NOMO-1 (cell line): ENCODE measurements at regions not wholly inside any gene's neighbourhood (a gene's known extent, or its start where the extent isn't known, plus 50 kb on each side); places are given as distances from the start of the nearest gene placed in this dataset.
"Not testable (repeated sequence)": the region's sequence is repeated elsewhere in the genome, so short reads cannot be mapped to it uniquely, and the experiment has no call there.

Experiments used
- DNase-seq, 2 experiments: peaks; one replicate each; lab custom pipeline; 2025; ENCODE audit not compliant: unreplicated experiment in 2 of 2; lab: John Stamatoyannopoulos, UW

DNA sequence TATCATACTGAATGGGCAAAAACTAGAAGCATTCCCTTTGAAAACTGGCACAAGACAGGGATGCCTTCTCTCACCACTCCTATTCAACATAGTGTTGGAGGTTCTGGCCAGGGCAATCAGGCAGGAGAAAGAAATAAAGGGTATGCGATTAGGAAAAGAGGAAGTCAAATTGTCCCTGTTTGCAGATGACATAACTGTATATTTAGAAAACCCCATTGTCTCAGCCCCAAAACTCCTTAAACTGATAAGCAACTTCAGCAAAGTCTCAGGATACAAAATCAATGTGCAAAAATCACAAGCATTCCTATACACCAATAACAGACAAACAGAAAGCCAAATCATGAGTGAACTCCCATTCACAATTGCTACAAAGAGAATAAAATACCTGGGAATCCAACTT lies 52.5 kb upstream of the CCDC71L start:
- DNase-seq: not testable (repeated sequence)

DNA sequence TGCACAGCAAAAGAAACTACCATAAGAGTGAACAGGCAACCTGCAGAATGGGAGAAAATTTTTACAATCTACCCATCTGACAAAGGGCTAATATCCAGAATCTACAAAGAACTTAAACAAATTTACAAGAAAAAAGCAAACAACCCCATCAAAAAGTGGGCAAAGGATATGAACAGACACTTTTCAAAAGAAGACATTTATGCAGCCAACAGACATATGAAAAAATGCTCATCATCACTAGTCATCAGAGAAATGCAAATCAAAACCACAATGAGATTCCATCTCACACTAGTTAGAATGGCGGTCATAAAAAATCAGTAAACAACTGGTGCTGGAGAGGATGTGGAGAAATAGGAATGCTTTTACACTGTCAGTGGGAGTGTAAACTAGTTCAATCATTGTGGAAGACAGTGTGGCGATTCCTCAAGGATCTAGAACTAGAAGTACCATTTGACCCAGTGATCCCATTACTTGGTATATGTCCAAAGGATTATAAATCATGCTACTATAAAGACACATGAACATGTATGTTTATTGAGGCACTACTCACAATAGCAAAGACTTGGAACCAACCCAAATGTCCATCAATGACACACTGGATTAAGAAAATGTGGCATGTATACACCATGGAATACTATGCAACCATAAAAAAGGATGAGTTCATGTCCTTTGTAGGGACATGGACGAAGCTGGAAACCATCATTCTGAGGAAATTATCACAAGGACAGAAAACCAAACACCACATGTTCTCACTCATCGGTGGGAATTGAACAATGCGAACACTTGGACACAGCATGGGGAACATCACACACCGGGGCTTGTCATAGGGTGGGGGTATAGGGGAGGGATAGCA lies 53.9 kb upstream of the CCDC71L start:
- DNase-seq: not testable (repeated sequence)

DNA sequence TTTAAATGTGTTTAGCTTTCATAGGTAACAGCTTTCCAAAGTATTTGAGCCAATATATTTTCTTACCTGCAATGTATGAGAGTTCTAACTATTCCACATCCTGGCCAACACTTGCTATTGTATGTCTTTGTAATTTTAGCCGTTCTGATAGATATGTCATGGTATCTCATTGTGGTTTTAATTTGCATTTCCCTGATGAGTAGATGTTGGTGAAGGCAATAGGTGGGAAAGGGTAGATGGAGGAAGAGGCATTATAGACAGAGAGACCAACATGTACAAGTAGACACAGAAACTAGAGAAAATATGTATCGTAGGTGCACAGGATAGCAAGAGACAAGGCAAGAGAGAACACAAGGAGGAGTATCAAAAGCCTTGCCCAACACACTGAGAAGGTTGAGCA lies 54.8 kb upstream of the CCDC71L start:
- no peak for DNase-seq

GRCh38 chr7:106717254-106717954 lies 56.4 kb upstream of the CCDC71L start:
- DNase-seq: no peak

GRCh38 chr7:106717955-106718871 lies 57.3 kb upstream of the CCDC71L start:
- DNase-seq: peak; percentile 62 to 83

DNA sequence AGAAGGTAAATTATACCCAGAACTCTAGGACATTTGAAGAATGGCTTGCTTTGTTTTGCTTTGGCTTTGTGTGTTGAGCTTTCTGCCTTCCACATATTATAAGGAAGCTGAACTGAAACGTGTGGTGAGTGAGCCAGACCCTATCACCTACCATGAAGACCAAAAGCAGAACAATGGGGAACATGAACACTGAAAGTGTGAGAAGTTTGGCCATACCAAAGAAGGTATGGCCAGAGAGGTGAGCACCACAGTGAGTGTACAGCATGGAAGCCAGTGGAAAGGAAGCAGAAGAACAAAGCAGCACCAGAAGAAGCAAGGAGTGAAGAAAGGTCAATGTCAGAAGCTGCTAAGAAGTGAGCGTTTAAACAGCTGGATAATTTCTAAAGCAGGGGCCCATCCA lies 59.7 kb upstream of the CCDC71L start:
- peak in 1 of 2 experiments; percentile 48 for DNase-seq

DNA sequence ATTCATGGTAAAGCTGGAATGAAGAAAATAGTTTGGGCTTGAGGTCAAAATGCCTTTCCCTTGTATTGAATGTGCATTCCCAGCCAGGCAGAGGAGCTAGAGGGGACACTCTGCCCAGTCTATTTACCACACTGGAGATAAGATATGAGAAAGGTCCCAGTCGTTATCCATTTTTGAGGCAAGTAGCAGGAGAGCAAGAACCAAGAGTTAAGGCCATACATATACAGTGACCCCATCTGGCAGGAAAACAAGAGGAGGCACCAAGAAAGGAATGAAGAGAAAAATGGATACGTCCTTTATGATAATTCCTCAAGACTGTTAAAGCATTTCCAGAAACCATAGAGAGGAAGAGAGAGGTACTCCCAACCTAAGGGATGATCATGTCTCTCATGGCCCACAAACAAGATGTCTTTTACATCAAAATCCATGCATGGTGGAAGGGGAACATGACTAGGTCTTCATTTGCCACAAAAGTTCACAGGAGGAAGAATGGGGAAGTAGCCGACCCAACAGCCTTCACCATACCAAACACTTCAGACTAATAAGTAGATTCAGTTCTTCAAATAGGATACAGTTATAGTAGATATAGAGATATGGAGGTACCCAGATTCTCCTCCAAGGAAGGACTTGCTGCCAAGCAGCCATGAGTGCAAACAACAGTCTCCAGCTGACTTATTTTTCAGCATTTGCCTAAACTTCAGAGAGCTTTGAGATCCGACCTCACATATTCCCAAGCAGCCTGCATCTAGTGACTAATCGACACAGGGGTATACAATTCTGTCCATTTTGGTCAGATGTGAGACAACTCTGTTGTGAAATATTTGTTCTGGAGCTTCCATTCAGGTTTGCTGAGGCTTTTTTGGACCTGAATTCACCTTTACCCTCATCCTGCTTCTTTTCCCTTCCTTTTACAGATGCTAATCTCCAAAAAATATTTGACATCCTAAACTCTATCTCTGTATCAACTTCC lies 61.1 kb upstream of the CCDC71L start:
- DNase-seq: peak; percentile 32 to 64

DNA sequence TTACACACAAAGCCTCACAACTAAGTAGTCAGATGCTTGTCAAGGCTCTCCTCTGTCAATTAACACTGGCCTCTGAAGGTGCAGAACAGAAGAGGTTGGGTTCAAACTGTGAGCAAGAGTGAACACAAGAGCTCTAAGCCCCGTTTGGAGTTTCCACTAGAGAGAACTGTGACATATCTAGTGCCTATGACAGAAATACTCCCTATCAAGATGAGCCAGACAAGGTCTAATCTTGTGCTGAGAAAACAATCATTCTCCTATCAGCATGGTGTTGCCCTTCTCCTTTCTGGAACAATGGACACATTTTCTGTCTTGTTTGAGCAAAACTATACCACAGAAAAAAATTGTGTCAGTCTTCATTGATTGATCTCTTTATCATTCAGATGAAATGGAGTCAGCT lies 62.4 kb upstream of the CCDC71L start:
- DNase-seq: no peak

- no peak for DNase-seq
Measured at GRCh38 chr7:106729720-106730385, 68.9 kb upstream of the CCDC71L start.

DNA sequence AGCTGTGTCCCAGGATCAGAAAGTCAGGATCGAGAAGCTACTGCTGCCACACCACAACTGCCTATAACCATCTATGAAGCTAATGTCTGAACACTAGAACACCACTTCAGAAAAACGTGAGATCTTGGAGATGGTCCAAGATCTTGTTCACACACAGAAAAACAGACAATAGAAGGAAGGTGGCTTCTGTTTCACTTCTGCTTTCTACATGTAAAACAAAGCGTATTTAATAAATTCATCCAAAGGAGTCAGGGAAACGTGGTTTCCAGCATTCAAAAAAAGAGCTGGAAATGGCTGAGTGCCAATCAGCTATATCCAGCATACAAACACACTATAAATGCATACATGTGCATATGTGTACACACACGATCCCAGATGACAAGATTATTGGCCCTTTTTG lies 70.2 kb upstream of the CCDC71L start:
- peak in 1 of 2 experiments; percentile 40 for DNase-seq

GRCh38 chr7:106731646-106732444 lies 70.9 kb upstream of the CCDC71L start:
- DNase-seq: no peak

DNA sequence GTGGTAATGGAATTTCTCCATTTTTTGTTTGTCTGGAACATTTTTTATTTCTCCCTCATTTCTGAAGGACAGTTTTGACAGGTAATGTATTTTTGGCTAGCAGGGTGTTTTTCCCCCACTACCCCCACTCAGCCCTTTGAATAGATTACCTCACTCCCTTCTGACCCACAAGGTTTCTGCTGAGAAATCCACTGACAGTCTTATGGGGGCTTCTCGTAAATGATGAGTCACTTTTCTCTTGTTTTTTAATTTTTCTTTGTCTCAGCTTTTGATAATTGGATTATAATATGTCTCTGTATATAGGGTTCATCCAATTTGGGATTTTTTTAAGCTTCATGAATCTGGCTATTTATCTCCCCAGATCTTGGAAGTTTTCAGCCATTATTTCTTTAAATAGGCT lies 74.7 kb upstream of the CCDC71L start:
- no peak for DNase-seq

DNA sequence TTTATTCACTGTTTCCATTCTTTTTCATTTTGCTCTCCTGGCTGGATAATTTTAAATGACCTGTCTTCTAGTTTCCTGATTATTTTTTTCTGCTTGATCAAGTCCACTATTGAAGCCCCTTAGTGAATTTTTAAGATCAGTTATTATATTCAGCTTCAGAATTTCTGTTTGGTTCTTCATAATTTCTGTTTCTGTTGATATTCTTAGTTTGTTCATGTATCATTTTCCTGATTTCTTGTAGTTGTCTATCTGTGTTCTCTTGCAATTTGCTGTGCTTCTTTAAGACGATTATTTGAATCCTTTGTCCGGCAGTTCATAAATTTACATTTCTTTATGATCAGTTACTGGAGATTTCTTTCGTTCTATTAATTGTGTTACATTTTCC lies 75.2 kb upstream of the CCDC71L start:
- no peak for DNase-seq

DNA sequence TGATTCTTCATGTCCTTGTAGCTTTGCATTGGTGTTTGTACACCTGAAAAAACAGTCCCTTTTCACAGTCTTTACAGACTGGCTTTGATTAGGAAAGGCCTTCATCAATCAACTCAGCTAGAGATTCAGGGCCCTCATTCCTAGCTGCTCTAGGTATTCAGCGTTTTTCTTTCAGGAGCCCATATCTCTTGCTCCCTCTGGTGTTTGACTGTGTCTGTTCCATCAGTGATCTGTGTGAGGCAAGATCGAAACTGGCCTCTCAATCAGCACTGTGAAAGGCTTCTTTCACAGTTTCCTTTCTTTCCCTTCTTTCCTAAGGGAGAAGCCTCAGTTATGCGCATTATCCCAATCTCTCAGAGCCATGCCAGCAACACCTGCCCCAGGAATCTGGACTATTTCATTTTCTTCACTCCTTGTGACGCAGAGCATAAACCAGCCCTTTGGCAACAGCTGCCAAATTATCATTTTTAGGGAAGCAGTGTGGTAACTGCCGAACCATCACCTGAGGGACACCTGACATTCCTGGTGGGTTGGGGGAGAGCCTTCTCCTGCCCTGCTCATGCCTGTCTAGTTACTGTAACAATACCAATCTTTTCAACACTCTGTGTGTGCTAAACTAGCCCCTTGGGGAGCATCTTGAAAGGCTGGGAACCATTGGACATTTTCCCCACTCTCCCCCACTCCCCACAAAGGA lies 75.7 kb upstream of the CCDC71L start:
- peak; percentile 41 to 52 for DNase-seq

DNA sequence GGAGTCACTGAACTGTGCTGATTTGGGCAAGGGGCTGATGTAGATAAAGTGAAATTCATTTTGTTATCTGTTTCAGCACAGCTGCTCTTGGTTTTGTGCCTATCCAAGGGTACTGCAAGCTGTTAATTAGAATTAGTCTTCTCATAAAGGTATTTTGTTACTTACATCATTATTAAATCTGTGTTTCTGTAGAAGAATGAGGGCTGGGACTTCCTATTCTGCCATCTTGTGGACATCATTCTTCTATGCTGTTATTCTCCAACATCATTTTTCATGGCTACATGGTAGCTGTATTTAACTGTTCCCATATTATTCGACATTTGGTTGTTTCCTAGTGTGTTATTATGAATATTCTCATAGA lies 76.2 kb upstream of the CCDC71L start:
- no peak for DNase-seq

GRCh38 chr7:106740806-106741205 lies 79.8 kb upstream of the CCDC71L start:
- peak in 1 of 2 experiments; percentile 16 for DNase-seq

DNA sequence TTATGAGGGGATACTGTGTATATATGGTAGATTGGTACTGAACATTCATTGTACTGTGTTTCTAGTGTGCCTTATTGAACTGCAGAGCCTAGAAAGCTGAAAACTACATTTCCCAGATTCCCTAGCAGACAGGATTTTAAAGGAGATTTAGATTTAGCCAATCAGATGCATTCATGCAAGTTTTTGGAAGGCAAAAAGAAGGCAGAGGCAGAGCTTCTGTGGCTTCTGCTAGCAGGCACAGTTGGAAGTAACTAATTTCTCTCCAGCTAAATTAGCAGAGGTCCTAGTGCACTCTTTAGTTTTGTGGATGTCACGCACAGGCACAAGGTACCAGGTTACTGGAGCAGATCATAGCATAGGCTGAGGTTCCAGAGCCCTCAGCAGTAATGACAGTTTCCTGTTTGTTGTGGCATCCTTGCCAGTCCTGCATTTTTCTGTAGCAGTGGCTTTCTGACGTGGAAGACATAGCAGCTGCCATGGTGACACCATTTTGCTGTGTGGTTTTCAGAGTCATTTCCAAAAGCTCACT lies 83.7 kb upstream of the CCDC71L start:
- no peak for DNase-seq

DNA sequence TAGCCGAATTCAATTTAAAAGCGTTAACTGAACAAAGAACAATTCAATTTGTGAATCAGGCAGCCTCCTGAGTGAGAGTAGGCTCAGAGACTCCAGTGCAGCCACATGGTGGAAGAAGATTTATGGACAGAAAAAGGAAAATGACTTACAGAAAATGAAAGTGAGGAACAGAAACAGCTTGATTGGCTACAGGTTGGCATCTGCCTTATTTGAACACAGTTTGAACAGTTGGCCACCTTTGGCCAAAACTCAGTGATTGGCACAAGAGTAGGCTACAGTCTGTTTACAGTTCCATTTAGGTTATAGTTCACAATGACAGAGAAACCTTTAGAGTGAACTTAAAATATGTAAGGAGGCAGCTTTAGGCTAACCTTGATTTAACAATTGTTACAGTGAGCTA lies 86.3 kb upstream of the CCDC71L start:
- not testable (repeated sequence) for DNase-seq
